ENCODE measurements at regions not wholly inside any gene's neighbourhood (a gene's known extent, or its start where the extent isn't known, plus 50 kb on each side); places are given as distances from the start of the nearest gene placed in this dataset.

DNA sequence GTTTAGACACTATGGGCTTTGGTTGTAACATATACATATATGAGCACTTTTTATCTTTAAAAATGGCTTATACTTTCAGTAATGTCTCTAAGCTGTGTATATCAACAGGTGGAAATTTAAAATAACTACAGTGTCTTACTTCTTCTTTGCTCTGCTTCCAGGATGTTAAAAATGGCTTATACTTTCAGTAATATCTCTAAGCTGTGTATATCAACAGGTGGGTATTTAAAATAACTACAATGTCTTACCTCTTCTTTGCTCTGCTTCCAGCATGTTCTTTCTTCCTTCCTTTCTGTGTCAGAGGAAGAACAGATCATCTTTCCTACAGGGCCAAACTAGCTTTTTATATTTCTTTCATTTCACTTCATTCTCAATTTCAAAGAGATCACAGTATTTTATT lies 689.6 kb downstream of the EPHA4 start:
- Histone ChIP-seq H3K36me3 (no peaks in the 10 kb centered on the region), H3K4me3 (no peak overlapping the region), H3K4me1 (no peaks in the 10 kb centered on the region), H3K27ac (no peak overlapping the region), H3K9me3 (no peaks in the 10 kb centered on the region), H3K27me3 (no peaks in the 10 kb centered on the region)
- TF ChIP-seq EP300 (IDR thresholded peaks at IDR 0.05) = no peak
- DNase-seq (ENCODE audit: low spot score in 2 of 2) = no peak

DNA sequence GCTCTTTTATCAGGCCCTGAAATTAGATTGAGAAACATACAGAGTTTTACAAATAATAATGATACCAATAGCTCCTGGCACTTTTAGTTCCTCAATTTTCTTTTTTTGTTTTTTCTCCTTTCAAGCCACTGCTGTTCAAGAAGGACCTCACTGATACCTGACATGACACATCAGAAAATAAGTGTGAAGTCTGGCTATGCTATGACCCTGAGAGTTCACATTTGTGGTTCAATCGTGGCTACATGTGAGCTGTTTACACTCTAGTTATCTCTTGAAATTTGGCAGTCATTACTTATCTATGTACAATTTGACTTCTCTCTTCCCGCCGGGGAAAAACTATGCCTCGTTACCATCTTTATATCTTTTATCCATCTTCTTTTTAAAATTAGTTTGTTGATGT lies 686.5 kb downstream of the EPHA4 start:
- no peaks in the 10 kb centered on the region for H3K27me3 ChIP-seq
- DNase-seq (ENCODE audit: low spot score in 2 of 2) = no peak
- H3K36me3 ChIP-seq = no peaks in the 10 kb centered on the region
- TF ChIP-seq EP300 (IDR thresholded peaks at IDR 0.05) = no peak
- TF ChIP-seq, protein P1, sequence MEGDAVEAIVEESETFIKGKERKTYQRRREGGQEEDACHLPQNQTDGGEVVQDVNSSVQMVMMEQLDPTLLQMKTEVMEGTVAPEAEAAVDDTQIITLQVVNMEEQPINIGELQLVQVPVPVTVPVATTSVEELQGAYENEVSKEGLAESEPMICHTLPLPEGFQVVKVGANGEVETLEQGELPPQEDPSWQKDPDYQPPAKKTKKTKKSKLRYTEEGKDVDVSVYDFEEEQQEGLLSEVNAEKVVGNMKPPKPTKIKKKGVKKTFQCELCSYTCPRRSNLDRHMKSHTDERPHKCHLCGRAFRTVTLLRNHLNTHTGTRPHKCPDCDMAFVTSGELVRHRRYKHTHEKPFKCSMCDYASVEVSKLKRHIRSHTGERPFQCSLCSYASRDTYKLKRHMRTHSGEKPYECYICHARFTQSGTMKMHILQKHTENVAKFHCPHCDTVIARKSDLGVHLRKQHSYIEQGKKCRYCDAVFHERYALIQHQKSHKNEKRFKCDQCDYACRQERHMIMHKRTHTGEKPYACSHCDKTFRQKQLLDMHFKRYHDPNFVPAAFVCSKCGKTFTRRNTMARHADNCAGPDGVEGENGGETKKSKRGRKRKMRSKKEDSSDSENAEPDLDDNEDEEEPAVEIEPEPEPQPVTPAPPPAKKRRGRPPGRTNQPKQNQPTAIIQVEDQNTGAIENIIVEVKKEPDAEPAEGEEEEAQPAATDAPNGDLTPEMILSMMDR (IDR thresholded peaks at IDR 0.05) = no peak
- H3K4me1 ChIP-seq = no peaks in the 10 kb centered on the region
- no peak overlapping the region for H3K27ac ChIP-seq
- 71 to 77% methylated on average over 4 of the region's 4 CpGs for WGBS, 2 donors
- H3K4me3 ChIP-seq = no peak overlapping the region
- H3K9me3 ChIP-seq = no peaks in the 10 kb centered on the region

DNA sequence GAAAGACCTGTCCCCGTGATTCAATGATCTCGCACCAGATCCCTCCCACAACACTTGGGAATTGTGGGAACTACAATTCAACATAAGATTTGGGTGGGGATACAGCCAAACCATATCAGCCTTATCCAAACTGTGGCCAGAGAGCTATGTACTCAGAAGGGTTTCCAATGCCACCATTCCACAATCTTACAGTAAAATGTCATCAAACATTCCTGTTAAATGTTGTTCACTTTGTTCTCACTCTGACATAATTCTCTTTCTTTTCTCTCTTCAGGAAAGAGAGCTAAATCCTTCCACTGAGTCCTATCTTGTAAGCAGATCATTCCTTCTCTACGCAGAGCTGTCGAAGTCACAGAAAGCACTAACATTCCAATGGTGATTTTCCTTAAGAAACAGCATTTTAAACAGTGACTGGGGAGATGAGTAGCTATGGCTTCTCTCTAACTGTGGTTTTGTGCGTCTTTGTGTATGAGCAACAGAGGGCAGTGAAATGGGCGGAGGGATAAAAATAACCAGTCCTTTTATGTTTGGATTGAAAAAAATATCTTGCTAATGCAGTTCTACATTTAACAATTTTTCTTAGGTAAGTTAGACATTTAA lies 684.7 kb downstream of the EPHA4 start:
- Histone ChIP-seq H3K27ac (no peak overlapping the region), H3K36me3 (no peaks in the 10 kb centered on the region), H3K4me1 (no peaks in the 10 kb centered on the region), H3K27me3 (no peaks in the 10 kb centered on the region), H3K9me3 (no peaks in the 10 kb centered on the region), H3K4me3 (no peak overlapping the region)
- 84 to 89% methylated on average over 6 of the region's 6 CpGs for WGBS, 2 donors
- DNase-seq (ENCODE audit: low spot score in 2 of 2) = no peak
- TF ChIP-seq EP300 (IDR thresholded peaks at IDR 0.05) = no peak
- TF ChIP-seq, protein P1 (IDR thresholded peaks at IDR 0.05) = no peak
- no peak for TF ChIP-seq POLR2A (IDR thresholded peaks at IDR 0.05)

DNA sequence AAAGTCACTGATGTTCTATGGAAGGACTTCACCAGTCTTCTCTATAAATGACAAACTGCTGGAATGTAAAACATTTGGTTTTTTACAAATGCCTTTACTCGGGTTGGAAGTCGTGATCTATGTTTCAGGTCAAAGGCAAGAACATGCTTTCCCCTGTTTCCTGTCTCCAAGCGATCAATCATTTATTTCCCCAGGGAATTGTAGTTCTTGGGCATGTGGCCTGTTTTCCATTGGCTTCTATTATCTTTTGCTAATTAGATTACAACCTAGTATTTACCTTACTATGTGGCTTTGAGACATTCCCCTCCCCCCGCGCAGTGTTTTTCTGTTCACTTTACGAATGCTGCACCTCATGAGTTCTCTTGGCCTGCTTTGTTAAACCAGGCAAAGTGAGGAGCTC lies 684.2 kb downstream of the EPHA4 start:
- WGBS, 2 donors = 66 to 69% methylated on average over 6 of the region's 6 CpGs

DNA sequence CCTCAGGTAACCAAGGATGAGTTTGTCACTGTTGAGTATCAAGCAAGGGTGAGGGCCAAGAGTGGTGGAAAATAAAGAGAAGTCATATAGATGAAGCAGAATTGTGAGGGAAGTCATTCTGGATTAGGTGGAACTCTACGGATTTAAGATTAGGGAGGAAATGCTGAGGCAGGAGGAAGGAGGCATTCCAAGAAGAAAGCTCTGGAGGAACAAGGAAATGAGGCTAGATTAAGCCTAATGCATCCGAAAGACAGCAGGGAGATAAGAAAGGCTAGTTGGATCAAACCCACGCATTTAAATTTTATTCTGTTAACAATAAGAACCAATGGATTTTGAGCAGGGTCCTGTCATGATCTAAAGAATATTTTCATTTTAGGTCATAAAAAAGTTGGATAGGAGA lies 681.2 kb downstream of the EPHA4 start:
- 90% methylated on average over 3 of the region's 3 CpGs for WGBS, 2 donors
- Histone ChIP-seq H3K36me3 (no peaks in the 10 kb centered on the region), H3K4me3 (no peak overlapping the region), H3K4me1 (no peaks in the 10 kb centered on the region), H3K27ac (no peak overlapping the region), H3K9me3 (no peaks in the 10 kb centered on the region), H3K27me3 (no peaks in the 10 kb centered on the region)
- DNase-seq (ENCODE audit: low spot score in 2 of 2) = no peak
- TF ChIP-seq POLR2A (IDR thresholded peaks at IDR 0.05) (no peak), EP300 (IDR thresholded peaks at IDR 0.05) (no peak)
- TF ChIP-seq, protein P1 (IDR thresholded peaks at IDR 0.05) = no peak

More for the DNA sequence above, 684.2 kb downstream of the EPHA4 start:
- TF ChIP-seq EP300 (IDR thresholded peaks at IDR 0.05) = no peak
- no peak for TF ChIP-seq POLR2A (IDR thresholded peaks at IDR 0.05)
- TF ChIP-seq, protein P1 (IDR thresholded peaks at IDR 0.05) = no peak
- H3K36me3 ChIP-seq = no peaks in the 10 kb centered on the region
- no peaks in the 10 kb centered on the region for H3K9me3 ChIP-seq
- H3K4me3 ChIP-seq = no peak overlapping the region
- DNase-seq (ENCODE audit: low spot score in 2 of 2) = no peak
- no peaks in the 10 kb centered on the region for H3K4me1 ChIP-seq
- no peak overlapping the region for H3K27ac ChIP-seq
- H3K27me3 ChIP-seq = no peaks in the 10 kb centered on the region

DNA sequence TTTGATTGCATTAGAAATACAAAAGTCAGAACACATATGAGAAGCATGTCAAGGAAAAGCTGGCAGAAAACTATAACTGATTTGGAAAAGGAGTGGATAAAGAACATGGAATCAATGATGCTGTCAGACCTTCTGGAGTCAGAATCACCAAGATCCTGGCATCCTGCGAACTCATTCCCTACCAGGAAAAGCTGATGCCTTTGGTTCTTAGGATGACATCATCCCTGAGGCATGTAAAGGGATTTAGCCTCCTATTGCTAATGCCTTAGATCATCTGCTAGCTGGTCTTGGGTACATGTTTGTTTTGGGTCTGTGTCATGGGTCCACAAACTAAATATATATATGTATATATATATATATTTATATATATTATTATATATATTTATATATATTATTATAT lies 680.7 kb downstream of the EPHA4 start:
- Histone ChIP-seq H3K4me3 (no peak overlapping the region), H3K36me3 (no peaks in the 10 kb centered on the region), H3K27me3 (no peaks in the 10 kb centered on the region), H3K9me3 (no peaks in the 10 kb centered on the region), H3K27ac (no peak overlapping the region), H3K4me1 (no peaks in the 10 kb centered on the region)
- DNase-seq (ENCODE audit: low spot score in 2 of 2) = no peak
- WGBS, 2 donors = 51 to 52% methylated on average over 1 of the region's 1 CpG
- TF ChIP-seq EP300 (IDR thresholded peaks at IDR 0.05) = no peak
- TF ChIP-seq, protein P1 (IDR thresholded peaks at IDR 0.05) = no peak
- TF ChIP-seq POLR2A (IDR thresholded peaks at IDR 0.05) = no peak
